SK-N-SH (cell line): ENCODE measurements at regions not wholly inside any gene's neighbourhood (a gene's known extent, or its start where the extent isn't known, plus 50 kb on each side); places are given as distances from the start of the nearest gene placed in this dataset.

Experiments
- CTCF ChIA-PET: fragments of 300-600, 350-600 bp; formaldehyde crosslinking; extraction: SDS; loops from one replicate; lab custom pipeline; 2021; lab: Yijun Ruan, JAX
- POLR2A ChIA-PET: fragments of 350-600 bp; sonication (Branson Sonifier 250); formaldehyde crosslinking; extraction: SDS; loops from one replicate; lab custom pipeline; 2020; ENCODE audit warnings: antibody characterized with exemption, inconsistent platforms; lab: Yijun Ruan, JAX
- DNase-seq: peaks from one replicate; pipeline ENCODE4 v3.0.0; 2012
- H2AFZ ChIP-seq: fragments of 200-600 bp; sonication (generic); 2 replicates; pipeline ENCODE4 v1.8.1; 2016; ENCODE audit warnings: antibody characterized with exemption, mild to moderate bottlenecking, low read depth
- H3F3A ChIP-seq: fragments of 200-600 bp; sonication (generic); replicated peaks from 2 replicates; pipeline ENCODE3; 2016; ENCODE audit warnings: antibody characterized with exemption, mild to moderate bottlenecking; ENCODE audit not compliant: insufficient read depth
- H3K27ac ChIP-seq, 2 experiments: fragments of 200-500 bp in 1 of 2; fragments of 200-600 bp in 1 of 2; sonication (Bioruptor generic) in 1 of 2; sonication (generic), shearing (Covaris generic) in 1 of 2; 2 replicates each; pipeline versions ENCODE4 v1.5.1 to v1.6.1; 2014 to 2016; ENCODE audit warnings: low read depth in 2 of 2, inconsistent platforms in 1 of 2, low read length in 1 of 2, mild to moderate bottlenecking in 1 of 2, mixed read lengths in 1 of 2
- H3K27me3 ChIP-seq: fragments of 200-600 bp; sonication (generic), shearing (Covaris generic); 2 replicates; pipeline ENCODE4 v1.6.1; 2016; ENCODE audit warnings: mixed run types; ENCODE audit not compliant: insufficient read depth
- H3K36me3 ChIP-seq, 2 experiments: fragments of 200-500 bp in 1 of 2; fragments of 200-600 bp in 1 of 2; sonication (Bioruptor generic) in 1 of 2; sonication (generic) in 1 of 2; replicated peaks in 1 of 2; 2 replicates each; pipeline versions ENCODE3 to v1.5.1; 2014 to 2016; ENCODE audit warnings: low read length in 1 of 2, mild to moderate bottlenecking in 1 of 2; ENCODE audit not compliant: insufficient read depth in 2 of 2, control insufficient read depth in 1 of 2
- H3K4me1 ChIP-seq, 2 experiments: fragments of 200-500 bp in 1 of 2; fragments of 200-600 bp in 1 of 2; sonication (Bioruptor generic) in 1 of 2; sonication (generic), shearing (Covaris generic) in 1 of 2; 2 replicates each; pipeline versions ENCODE4 v1.5.1 to v1.6.1; 2014 to 2016; ENCODE audit warnings: low read depth in 1 of 2, low read length in 1 of 2, mixed run types in 1 of 2; ENCODE audit not compliant: insufficient read depth in 2 of 2, control insufficient read depth in 1 of 2
- H3K4me2 ChIP-seq: fragments of 200-600 bp; sonication (generic), shearing (Covaris generic); 2 replicates; pipeline ENCODE4 v1.6.1; 2017; ENCODE audit warnings: mixed run types
- H3K4me3 ChIP-seq, 2 experiments: fragments of 200-500 bp in 1 of 2; fragments of 200-600 bp in 1 of 2; sonication (Bioruptor generic) in 1 of 2; sonication (generic), shearing (Covaris generic) in 1 of 2; 2 replicates each; pipeline versions ENCODE4 v1.5.1 to v1.8.1; 2014 to 2016; ENCODE audit warnings: low read depth in 2 of 2, inconsistent platforms in 1 of 2, low read length in 1 of 2, mild to moderate bottlenecking in 1 of 2, mixed read lengths in 1 of 2, moderate library complexity in 1 of 2
- H3K79me2 ChIP-seq: fragments of 200-600 bp; sonication (generic); 2 replicates; pipeline ENCODE4 v1.8.1; 2017; ENCODE audit warnings: mild to moderate bottlenecking; ENCODE audit not compliant: insufficient read depth
- H3K9ac ChIP-seq: fragments of 200-600 bp; sonication (generic); 2 replicates; pipeline ENCODE4 v1.6.1; 2017; ENCODE audit warnings: mixed run types
- H3K9me2 ChIP-seq: fragments of 200-600 bp; sonication (generic); 2 replicates; pipeline ENCODE4 v1.6.1; 2017; ENCODE audit warnings: mixed run types
- H3K9me3 ChIP-seq: fragments of 200-600 bp; sonication (generic); 2 replicates; pipeline ENCODE4 v1.6.1; 2017; ENCODE audit warnings: mixed run types, mild to moderate bottlenecking, moderate library complexity
- H4K20me1 ChIP-seq: fragments of 200-600 bp; sonication (generic); 2 replicates; pipeline ENCODE4 v1.6.1; 2017; ENCODE audit warnings: mild to moderate bottlenecking, mixed run types; ENCODE audit not compliant: insufficient read depth
- CHD2 ChIP-seq: fragments of 150-350 bp; IDR thresholded peaks from 2 replicates; pipeline ENCODE4 v1.6.1; 2018; ENCODE audit warnings: low read length; ENCODE audit not compliant: partially characterized antibody
- CTCF ChIP-seq: fragments of 200-600 bp; sonication (generic); IDR thresholded peaks from 2 replicates; pipeline ENCODE4 v1.6.1; 2017; ENCODE audit warnings: antibody characterized with exemption, mild to moderate bottlenecking, moderate library complexity
- EP300 ChIP-seq, 2 experiments: IDR thresholded peaks; 2 replicates each; pipeline versions ENCODE4 v1.4.0 to v1.6.1; 2012; ENCODE audit warnings: borderline replicate concordance in 1 of 2, low read depth in 1 of 2, low read length in 1 of 2
- FOSL2 ChIP-seq: IDR thresholded peaks from 2 replicates; pipeline ENCODE4 v1.4.0; 2012; ENCODE audit warnings: low read depth, mild to moderate bottlenecking, moderate library complexity, borderline replicate concordance
- GABPA ChIP-seq: IDR thresholded peaks from 2 replicates; pipeline ENCODE4 v1.4.0; 2012; ENCODE audit warnings: low read depth, mild to moderate bottlenecking
- GATA2 ChIP-seq: sonication (generic); formaldehyde crosslinking; IDR thresholded peaks from 2 replicates; pipeline ENCODE4 v1.5.0; 2020; ENCODE audit warnings: mild to moderate bottlenecking, missing genetic modification reagents
- MEF2A ChIP-seq: IDR thresholded peaks from 2 replicates; pipeline ENCODE4 v1.4.0; 2012; ENCODE audit warnings: low read depth, borderline replicate concordance
- MXI1 ChIP-seq: IDR thresholded peaks from 2 replicates; pipeline ENCODE4 v1.6.1; 2012; ENCODE audit warnings: mild to moderate bottlenecking, low read depth, low read length, improper control_type of control experiment
- PBX3 ChIP-seq: IDR thresholded peaks from 2 replicates; pipeline ENCODE4; 2012
- POLR2AphosphoS5 ChIP-seq: IDR thresholded peaks from 2 replicates; pipeline ENCODE4 v1.6.1; 2012; ENCODE audit warnings: low read depth, low read length
- RAD21 ChIP-seq: IDR thresholded peaks from 2 replicates; pipeline ENCODE4 v1.6.1; 2012; ENCODE audit warnings: mild to moderate bottlenecking, low read length
- REST ChIP-seq: IDR thresholded peaks from 2 replicates; pipeline ENCODE4 v1.6.1; 2012; ENCODE audit warnings: mild to moderate bottlenecking, low read depth, low read length, moderate library complexity
- RXRA ChIP-seq: IDR thresholded peaks from 2 replicates; pipeline ENCODE4 v1.4.0; 2012; ENCODE audit warnings: low read depth, mild to moderate bottlenecking, borderline replicate concordance
- SMC3 ChIP-seq: IDR thresholded peaks from 2 replicates; pipeline ENCODE4 v1.6.1; 2012; ENCODE audit warnings: low read depth, low read length, improper control_type of control experiment
- TAF1 ChIP-seq: IDR thresholded peaks from 2 replicates; pipeline ENCODE4 v1.6.1; 2012; ENCODE audit warnings: low read depth, mild to moderate bottlenecking, low read length, moderate library complexity, borderline replicate concordance
- TCF12 ChIP-seq: IDR thresholded peaks from 2 replicates; pipeline ENCODE4 v1.4.0; 2012
- USF2 ChIP-seq: fragments of 150-350 bp; IDR thresholded peaks from 2 replicates; pipeline ENCODE4 v1.6.1; 2017; ENCODE audit warnings: antibody characterized with exemption, low read length, low read depth, borderline replicate concordance
- ZBTB33 ChIP-seq: IDR thresholded peaks from 2 replicates; pipeline ENCODE4 v1.4.0; 2012; ENCODE audit warnings: low read depth, borderline replicate concordance
- WGBS: methylation state at CpG from one replicate; pipeline ENCODE4 v1.1.6; 2017; ENCODE audit warnings: low lambda C conversion rate; 5-methylcytosine and 5-hydroxymethylcytosine counted together

GRCh38 chrX:35444671-35445355 is 353.3 kb upstream of the MAGEB16 start:
- no peak overlapping the region for H2AFZ ChIP-seq
- H3K27me3 ChIP-seq = no peaks in the 10 kb centered on the region
- DNase-seq = no peak
- H3K9me2 ChIP-seq = no peaks in the 10 kb centered on the region
- no peak overlapping the region for H3K9ac ChIP-seq
- WGBS = 2% methylated on average over 2 of the region's 2 CpGs
- no peak overlapping the region for H3K4me2 ChIP-seq
- no peak overlapping the region for H3K27ac ChIP-seq
- no peaks in the 10 kb centered on the region for H3K79me2 ChIP-seq
- no peak overlapping the region for H3K4me3 ChIP-seq
- POLR2A ChIA-PET = no interaction called here
- H3F3A ChIP-seq = no peaks in the 10 kb centered on the region
- no peak for TF ChIP-seq TCF12
- no peak for TF ChIP-seq PBX3
- TF ChIP-seq FOSL2 = no peak
- no peak for TF ChIP-seq RAD21
- no peak for TF ChIP-seq USF2
- TF ChIP-seq REST = no peak
- TF ChIP-seq POLR2AphosphoS5 = no peak
- TF ChIP-seq RXRA = no peak
- no peak for TF ChIP-seq MEF2A
- TF ChIP-seq EP300 (IDR thresholded peaks at IDR 0.05; ENCODE audit: borderline replicate concordance in 1 of 2, low read depth in 1 of 2, low read length in 1 of 2) = no peak
- TF ChIP-seq MXI1 = no peak
- TF ChIP-seq GATA2 (CRISPR knock-in tag) = no peak
- TF ChIP-seq ZBTB33 = no peak
- TF ChIP-seq CHD2 = no peak
- TF ChIP-seq TAF1 = no peak
- no peak for TF ChIP-seq SMC3
- TF ChIP-seq GABPA = no peak
- no peak for TF ChIP-seq CTCF
- TF ChIP-seq, all 33 proteins: peak for 0
- Histone ChIP-seq H3K4me1 (no peaks in the 10 kb centered on the region), H4K20me1 (no peaks in the 10 kb centered on the region), H3K36me3 (no peaks in the 10 kb centered on the region), H3K9me3 (no peaks in the 10 kb centered on the region)
- CTCF ChIA-PET = no interaction called here
